Astrocyte (in vitro differentiated cells and primary cell): ENCODE measurements at regions not wholly inside any gene's neighbourhood (a gene's known extent, or its start where the extent isn't known, plus 50 kb on each side); places are given as distances from the start of the nearest gene placed in this dataset.

ENCODE experiments used
- EZH2 ChIP-seq: IDR thresholded peaks from 2 replicates; pipeline ENCODE4 v1.6.1; 2012; ENCODE audit warnings: mild to moderate bottlenecking, low read length, inconsistent platforms; ENCODE audit not compliant: insufficient read depth
- TF ChIP-seq, protein P1 (sequence below): IDR thresholded peaks from 2 replicates; pipeline ENCODE4 v1.5.1; 2011; ENCODE audit warnings: low read depth, mild to moderate bottlenecking, inconsistent platforms, low read length, moderate library complexity; ENCODE audit not compliant: insufficient read depth

DNA sequence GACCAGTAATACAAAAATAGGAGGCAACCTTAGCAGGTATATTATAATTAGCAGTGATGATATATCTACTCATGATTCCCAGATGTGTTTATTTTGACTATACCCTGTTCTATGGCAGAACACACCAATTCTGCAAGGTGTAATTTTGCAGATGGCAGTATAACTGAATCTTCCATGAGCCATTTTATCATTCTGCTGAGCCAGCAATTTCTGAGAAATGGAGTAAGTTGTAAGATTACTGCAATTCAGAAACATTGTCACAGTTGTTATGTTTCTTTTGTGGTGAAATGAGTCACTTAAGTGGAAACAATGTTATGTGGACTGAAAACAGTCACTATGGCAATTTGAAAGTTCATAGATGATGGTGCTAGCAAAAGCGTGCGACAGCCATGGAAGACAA is 63.7 kb upstream of the RIMS1 start:
- TF ChIP-seq, protein P1, sequence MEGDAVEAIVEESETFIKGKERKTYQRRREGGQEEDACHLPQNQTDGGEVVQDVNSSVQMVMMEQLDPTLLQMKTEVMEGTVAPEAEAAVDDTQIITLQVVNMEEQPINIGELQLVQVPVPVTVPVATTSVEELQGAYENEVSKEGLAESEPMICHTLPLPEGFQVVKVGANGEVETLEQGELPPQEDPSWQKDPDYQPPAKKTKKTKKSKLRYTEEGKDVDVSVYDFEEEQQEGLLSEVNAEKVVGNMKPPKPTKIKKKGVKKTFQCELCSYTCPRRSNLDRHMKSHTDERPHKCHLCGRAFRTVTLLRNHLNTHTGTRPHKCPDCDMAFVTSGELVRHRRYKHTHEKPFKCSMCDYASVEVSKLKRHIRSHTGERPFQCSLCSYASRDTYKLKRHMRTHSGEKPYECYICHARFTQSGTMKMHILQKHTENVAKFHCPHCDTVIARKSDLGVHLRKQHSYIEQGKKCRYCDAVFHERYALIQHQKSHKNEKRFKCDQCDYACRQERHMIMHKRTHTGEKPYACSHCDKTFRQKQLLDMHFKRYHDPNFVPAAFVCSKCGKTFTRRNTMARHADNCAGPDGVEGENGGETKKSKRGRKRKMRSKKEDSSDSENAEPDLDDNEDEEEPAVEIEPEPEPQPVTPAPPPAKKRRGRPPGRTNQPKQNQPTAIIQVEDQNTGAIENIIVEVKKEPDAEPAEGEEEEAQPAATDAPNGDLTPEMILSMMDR: no peak
- TF ChIP-seq EZH2: no peak
